Suprapubic skin (tissue), 3 donors: ENCODE measurements at regions not wholly inside any gene's neighbourhood (a gene's known extent, or its start where the extent isn't known, plus 50 kb on each side); places are given as distances from the start of the nearest gene placed in this dataset.
A peak's percentile ranks its signal among the peaks of the same experiment; 100 is the strongest.

Experiments used
- POLR2A ChIP-seq, 2 donors: fragments of 450-650 bp; IDR thresholded peaks; one replicate each; pipeline ENCODE4 v1.6.1; 2017; ENCODE audit warnings: antibody characterized with exemption in 2 of 2, mild to moderate bottlenecking in 2 of 2, moderate library complexity in 2 of 2
- TF ChIP-seq, protein P1 (sequence below), 2 donors: fragments of 200-600 bp in 1 of 2; fragments of 450-650 bp in 1 of 2; sonication (generic) in 1 of 2; IDR thresholded peaks; one replicate each; pipeline ENCODE4 v1.5.1; 2016 to 2019; ENCODE audit warnings: antibody characterized with exemption in 2 of 2, mild to moderate bottlenecking in 1 of 2, moderate library complexity in 1 of 2

- TF ChIP-seq POLR2A (IDR thresholded peaks at IDR 0.05), result no peak
- TF ChIP-seq, protein P1, sequence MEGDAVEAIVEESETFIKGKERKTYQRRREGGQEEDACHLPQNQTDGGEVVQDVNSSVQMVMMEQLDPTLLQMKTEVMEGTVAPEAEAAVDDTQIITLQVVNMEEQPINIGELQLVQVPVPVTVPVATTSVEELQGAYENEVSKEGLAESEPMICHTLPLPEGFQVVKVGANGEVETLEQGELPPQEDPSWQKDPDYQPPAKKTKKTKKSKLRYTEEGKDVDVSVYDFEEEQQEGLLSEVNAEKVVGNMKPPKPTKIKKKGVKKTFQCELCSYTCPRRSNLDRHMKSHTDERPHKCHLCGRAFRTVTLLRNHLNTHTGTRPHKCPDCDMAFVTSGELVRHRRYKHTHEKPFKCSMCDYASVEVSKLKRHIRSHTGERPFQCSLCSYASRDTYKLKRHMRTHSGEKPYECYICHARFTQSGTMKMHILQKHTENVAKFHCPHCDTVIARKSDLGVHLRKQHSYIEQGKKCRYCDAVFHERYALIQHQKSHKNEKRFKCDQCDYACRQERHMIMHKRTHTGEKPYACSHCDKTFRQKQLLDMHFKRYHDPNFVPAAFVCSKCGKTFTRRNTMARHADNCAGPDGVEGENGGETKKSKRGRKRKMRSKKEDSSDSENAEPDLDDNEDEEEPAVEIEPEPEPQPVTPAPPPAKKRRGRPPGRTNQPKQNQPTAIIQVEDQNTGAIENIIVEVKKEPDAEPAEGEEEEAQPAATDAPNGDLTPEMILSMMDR (IDR thresholded peaks at IDR 0.05), result peak in 1 of 2 donors; percentile 66
Measured at GRCh38 chr11:38791346-38791961, 2193.4 kb upstream of the RAG2 start.
